Esophagus squamous epithelium (tissue), 5 donors: ENCODE measurements at regions not wholly inside any gene's neighbourhood (a gene's known extent, or its start where the extent isn't known, plus 50 kb on each side); places are given as distances from the start of the nearest gene placed in this dataset.
"Not testable (repeated sequence)": the region's sequence is repeated elsewhere in the genome, so short reads cannot be mapped to it uniquely, and the experiment has no call there.

Experiments
- DNase-seq: peaks from one replicate; lab custom pipeline; 2025; lab: John Stamatoyannopoulos, UW
- H3K27ac ChIP-seq, 4 donors: fragments of 200-600 bp; sonication (generic); one replicate each; pipeline ENCODE4 v1.5.1; 2016 to 2019; ENCODE audit warnings: mild to moderate bottlenecking in 1 of 4
- H3K27me3 ChIP-seq, 4 donors: fragments of 200-600 bp; sonication (generic); 1 replicate in 3 of 4; 2 replicates in 1 of 4; pipeline versions ENCODE4 v1.5.1 to v1.6.0; 2017 to 2021; ENCODE audit warnings: antibody characterized with exemption in 1 of 4
- H3K36me3 ChIP-seq, 3 donors: fragments of 200-600 bp; sonication (generic); one replicate each; pipeline ENCODE4 v1.5.1; 2016 to 2019
- H3K4me1 ChIP-seq, 3 donors: fragments of 200-600 bp; sonication (generic); one replicate each; pipeline ENCODE4 v1.5.1; 2017 to 2019
- H3K4me3 ChIP-seq, 4 donors: fragments of 200-600 bp; sonication (generic); 1 replicate in 3 of 4; 2 replicates in 1 of 4; pipeline ENCODE4 v1.5.1; 2016 to 2019; ENCODE audit warnings: mild to moderate bottlenecking in 2 of 4, moderate library complexity in 1 of 4
- H3K9me3 ChIP-seq, 3 donors: fragments of 200-600 bp; sonication (generic); one replicate each; pipeline ENCODE4 v1.5.1; 2016 to 2019
- CTCF ChIP-seq, 6 experiments: fragments of 450-650 bp in 4 of 6; fragments of 200-600 bp in 2 of 6; sonication (generic) in 2 of 6; IDR thresholded peaks; one replicate each; pipeline ENCODE4 v1.5.1; 2016 to 2019; ENCODE audit warnings: antibody characterized with exemption in 6 of 6, mild to moderate bottlenecking in 4 of 6, moderate library complexity in 4 of 6
- POLR2A ChIP-seq, 4 donors: fragments of 450-650 bp; IDR thresholded peaks; one replicate each; pipeline ENCODE4 v1.6.1; 2017; ENCODE audit warnings: antibody characterized with exemption in 4 of 4, mild to moderate bottlenecking in 4 of 4, moderate library complexity in 3 of 4
- WGBS, 2 donors: methylation state at CpG; one replicate each; pipeline ENCODE4 v1.1.5; 2018; 5-methylcytosine and 5-hydroxymethylcytosine counted together
- intact Hi-C: fragments of 100-400 bp; cut with DNase I; formaldehyde crosslinking; loops from one replicate; pipeline ENCODE4 v1.15.0; 2022
- donor health status: DM: yes; HTN: yes; CAD: no.

GRCh38 chr2:11877764-11878163 lies 131.3 kb downstream of the LPIN1 start:
- Histone ChIP-seq H3K4me1 (peaks cover 0 to 11% (median 9%) of the 10 kb centered on the region in 3 donors), H3K9me3 (no peaks in the 10 kb centered on the region), H3K27me3 (no peaks in the 10 kb centered on the region), H3K4me3 (no peak overlapping the region), H3K36me3 (no peaks in the 10 kb centered on the region), H3K27ac (no peak overlapping the region)
- WGBS, 2 donors: 90 to 92% methylated on average over 3 of the region's 3 CpGs
- no peak for TF ChIP-seq POLR2A (IDR thresholded peaks at IDR 0.05)
- TF ChIP-seq CTCF (IDR thresholded peaks at IDR 0.05): no peak
- intact Hi-C loops: no loop called here
- DNase-seq: no peak

- H3K4me1 ChIP-seq, H3K4me3 ChIP-seq, DNase-seq, H3K27ac ChIP-seq, H3K36me3 ChIP-seq, intact Hi-C loops, H3K27me3 ChIP-seq: not testable (repeated sequence)
- WGBS, 2 donors: 88 to 100% methylated on average over 1 to 2 of the region's 4 CpGs
- H3K9me3 ChIP-seq: peaks cover 0 to 20% (median 0%) of the 10 kb centered on the region in 3 donors
Measured at GRCh38 chr2:11885253-11885652, 138.8 kb downstream of the LPIN1 start.

- intact Hi-C loops, H3K36me3 ChIP-seq, H3K27me3 ChIP-seq, H3K4me1 ChIP-seq, DNase-seq, H3K4me3 ChIP-seq, H3K27ac ChIP-seq: not testable (repeated sequence)
- WGBS, 2 donors: 60 to 69% methylated on average over 1 to 4 of the region's 8 CpGs
- peaks cover 0 to 27% (median 0%) of the 10 kb centered on the region in 3 donors for H3K9me3 ChIP-seq
Measured at GRCh38 chr2:11886899-11887298, 140.5 kb downstream of the LPIN1 start.

- Histone ChIP-seq H3K36me3 (no peaks in the 10 kb centered on the region), H3K4me3 (no peak overlapping the region), H3K4me1 (no peaks in the 10 kb centered on the region), H3K9me3 (peaks cover 0 to 27% (median 0%) of the 10 kb centered on the region in 3 donors), H3K27ac (no peak overlapping the region), H3K27me3 (no peaks in the 10 kb centered on the region)
- intact Hi-C loops: no loop called here
- TF ChIP-seq POLR2A (IDR thresholded peaks at IDR 0.05): no peak
- TF ChIP-seq CTCF (IDR thresholded peaks at IDR 0.05): no peak
- WGBS, 2 donors: 46% methylated on average over 2 of the region's 2 CpGs
- DNase-seq: no peak
Measured at GRCh38 chr2:11889101-11889850, 142.8 kb downstream of the LPIN1 start.

GRCh38 chr2:11889854-11890253 lies 143.4 kb downstream of the LPIN1 start:
- 86 to 88% methylated on average over 1 of the region's 1 CpG for WGBS, 2 donors
- H3K4me3 ChIP-seq: no peak overlapping the region
- intact Hi-C loops: no loop called here
- no peak for DNase-seq
- H3K27ac ChIP-seq: no peak overlapping the region
- H3K4me1 ChIP-seq: no peaks in the 10 kb centered on the region
- TF ChIP-seq CTCF (IDR thresholded peaks at IDR 0.05) (no peak), POLR2A (IDR thresholded peaks at IDR 0.05) (no peak)
- H3K36me3 ChIP-seq: no peaks in the 10 kb centered on the region
- H3K27me3 ChIP-seq: no peaks in the 10 kb centered on the region
- peaks cover 0 to 27% (median 0%) of the 10 kb centered on the region in 3 donors for H3K9me3 ChIP-seq

GRCh38 chr2:11891028-11891427 lies 144.6 kb downstream of the LPIN1 start:
- Histone ChIP-seq H3K27ac (no peak overlapping the region), H3K4me3 (no peak overlapping the region), H3K9me3 (peaks cover 0 to 27% (median 0%) of the 10 kb centered on the region in 3 donors), H3K36me3 (no peaks in the 10 kb centered on the region), H3K27me3 (no peaks in the 10 kb centered on the region), H3K4me1 (no peaks in the 10 kb centered on the region)
- TF ChIP-seq POLR2A (IDR thresholded peaks at IDR 0.05): no peak
- no peak for TF ChIP-seq CTCF (IDR thresholded peaks at IDR 0.05)
- WGBS, 2 donors: 75 to 87% methylated on average over 5 of the region's 5 CpGs
- no peak for DNase-seq
- intact Hi-C loops: no loop called here
